ENCODE measurements at regions not wholly inside any gene's neighbourhood (a gene's known extent, or its start where the extent isn't known, plus 50 kb on each side); places are given as distances from the start of the nearest gene placed in this dataset.

DNA sequence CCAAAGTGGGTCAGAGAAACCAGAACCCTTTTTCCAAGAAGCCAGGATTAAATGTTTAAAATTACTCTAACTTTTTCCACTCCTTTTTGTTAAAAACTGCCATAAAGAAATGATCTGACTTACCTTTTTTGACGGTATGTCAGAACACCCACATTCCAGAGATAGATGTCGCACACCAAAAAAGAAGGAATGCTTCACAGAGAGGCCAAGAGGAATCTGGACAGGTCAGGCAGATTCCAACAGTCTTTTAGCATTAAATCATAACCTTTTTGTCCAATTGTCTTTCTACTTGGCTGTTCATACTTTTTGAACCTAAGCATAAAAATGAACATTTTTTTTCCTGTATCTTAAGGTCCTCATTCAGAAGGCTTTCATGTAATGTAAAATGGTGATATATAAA lies 846.9 kb downstream of the NSUN3 start:
- no peak for DNase-seq (ENCODE audit: extremely low spot score)
- TF ChIP-seq, protein P1, sequence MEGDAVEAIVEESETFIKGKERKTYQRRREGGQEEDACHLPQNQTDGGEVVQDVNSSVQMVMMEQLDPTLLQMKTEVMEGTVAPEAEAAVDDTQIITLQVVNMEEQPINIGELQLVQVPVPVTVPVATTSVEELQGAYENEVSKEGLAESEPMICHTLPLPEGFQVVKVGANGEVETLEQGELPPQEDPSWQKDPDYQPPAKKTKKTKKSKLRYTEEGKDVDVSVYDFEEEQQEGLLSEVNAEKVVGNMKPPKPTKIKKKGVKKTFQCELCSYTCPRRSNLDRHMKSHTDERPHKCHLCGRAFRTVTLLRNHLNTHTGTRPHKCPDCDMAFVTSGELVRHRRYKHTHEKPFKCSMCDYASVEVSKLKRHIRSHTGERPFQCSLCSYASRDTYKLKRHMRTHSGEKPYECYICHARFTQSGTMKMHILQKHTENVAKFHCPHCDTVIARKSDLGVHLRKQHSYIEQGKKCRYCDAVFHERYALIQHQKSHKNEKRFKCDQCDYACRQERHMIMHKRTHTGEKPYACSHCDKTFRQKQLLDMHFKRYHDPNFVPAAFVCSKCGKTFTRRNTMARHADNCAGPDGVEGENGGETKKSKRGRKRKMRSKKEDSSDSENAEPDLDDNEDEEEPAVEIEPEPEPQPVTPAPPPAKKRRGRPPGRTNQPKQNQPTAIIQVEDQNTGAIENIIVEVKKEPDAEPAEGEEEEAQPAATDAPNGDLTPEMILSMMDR (IDR thresholded peaks at IDR 0.05; ENCODE audit: control extremely low read depth, extremely low read depth, low read depth, missing control alignments): no peak
- ChIA-PET POLR2A (no interaction called here), CTCF (no interaction called here)

DNA sequence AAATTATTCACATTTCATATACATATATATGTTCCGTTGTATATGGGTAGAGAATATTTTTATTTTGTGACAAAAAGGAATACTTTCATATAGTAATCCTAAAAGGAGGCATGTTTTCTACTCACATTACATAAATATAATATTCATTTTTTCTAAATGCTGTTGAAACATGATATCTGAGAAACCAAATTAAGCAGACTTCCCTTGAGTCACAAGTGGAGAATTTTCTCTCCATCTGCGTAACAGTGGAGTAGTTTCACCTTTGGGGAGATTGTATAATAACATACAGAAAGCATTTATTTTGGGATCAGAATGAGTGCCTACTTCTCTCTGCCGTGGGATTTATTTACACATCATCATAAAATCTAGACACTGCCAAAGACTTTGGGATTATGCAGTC lies 849.8 kb downstream of the NSUN3 start:
- CTCF ChIA-PET: no interaction called here

DNA sequence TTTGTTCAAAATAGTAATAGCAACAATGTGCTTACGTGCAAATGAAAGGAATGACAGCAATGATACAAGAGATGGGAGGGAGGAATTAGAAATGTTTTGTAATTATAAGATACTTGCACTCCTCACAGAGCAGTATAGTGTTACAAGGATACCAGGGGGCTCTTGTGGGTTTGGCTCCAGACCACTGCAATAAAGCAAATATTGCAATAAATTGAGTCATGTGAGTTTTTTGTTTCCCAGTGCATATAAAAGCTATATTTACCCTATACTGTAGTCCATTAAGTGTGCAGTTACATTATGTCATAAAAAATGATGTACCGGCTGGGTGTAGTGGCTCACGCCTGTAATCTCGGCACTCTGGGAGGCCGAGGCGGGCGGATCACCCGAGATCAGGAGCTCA lies 864.3 kb downstream of the NSUN3 start:
- POLR2A ChIA-PET: no interaction called here
- no peak for DNase-seq (ENCODE audit: extremely low spot score)
- CTCF ChIA-PET: no interaction called here
- TF ChIP-seq, protein P1 (IDR thresholded peaks at IDR 0.05; ENCODE audit: control extremely low read depth, extremely low read depth, low read depth, missing control alignments): no peak

More for the DNA sequence above, 849.8 kb downstream of the NSUN3 start:
- DNase-seq (ENCODE audit: extremely low spot score): no peak
- TF ChIP-seq, protein P1 (IDR thresholded peaks at IDR 0.05; ENCODE audit: control extremely low read depth, extremely low read depth, low read depth, missing control alignments): no peak
- POLR2A ChIA-PET: no interaction called here

DNA sequence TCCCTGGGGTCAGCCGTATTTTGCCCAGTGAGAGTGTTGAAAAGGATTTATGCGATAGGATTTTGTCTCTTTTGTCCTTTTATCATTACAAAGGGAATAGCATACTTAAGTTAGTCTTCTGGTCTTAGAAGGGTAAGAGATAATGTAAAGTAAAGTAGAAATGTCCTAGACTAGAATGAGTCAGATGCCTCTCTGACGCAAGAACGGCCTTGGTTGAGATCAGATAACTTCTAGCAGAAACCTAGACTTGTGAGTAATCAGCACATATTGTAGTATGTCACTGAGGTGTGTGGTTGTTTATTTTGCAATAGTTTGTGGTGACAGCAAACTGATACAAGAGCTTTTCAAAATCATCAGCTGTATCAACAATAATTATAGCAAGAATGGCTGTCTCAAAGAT lies 866.1 kb downstream of the NSUN3 start:
- POLR2A ChIA-PET: no interaction called here
- CTCF ChIA-PET: no interaction called here
- no peak for DNase-seq (ENCODE audit: extremely low spot score)
- TF ChIP-seq, protein P1 (IDR thresholded peaks at IDR 0.05; ENCODE audit: control extremely low read depth, extremely low read depth, low read depth, missing control alignments): no peak

DNA sequence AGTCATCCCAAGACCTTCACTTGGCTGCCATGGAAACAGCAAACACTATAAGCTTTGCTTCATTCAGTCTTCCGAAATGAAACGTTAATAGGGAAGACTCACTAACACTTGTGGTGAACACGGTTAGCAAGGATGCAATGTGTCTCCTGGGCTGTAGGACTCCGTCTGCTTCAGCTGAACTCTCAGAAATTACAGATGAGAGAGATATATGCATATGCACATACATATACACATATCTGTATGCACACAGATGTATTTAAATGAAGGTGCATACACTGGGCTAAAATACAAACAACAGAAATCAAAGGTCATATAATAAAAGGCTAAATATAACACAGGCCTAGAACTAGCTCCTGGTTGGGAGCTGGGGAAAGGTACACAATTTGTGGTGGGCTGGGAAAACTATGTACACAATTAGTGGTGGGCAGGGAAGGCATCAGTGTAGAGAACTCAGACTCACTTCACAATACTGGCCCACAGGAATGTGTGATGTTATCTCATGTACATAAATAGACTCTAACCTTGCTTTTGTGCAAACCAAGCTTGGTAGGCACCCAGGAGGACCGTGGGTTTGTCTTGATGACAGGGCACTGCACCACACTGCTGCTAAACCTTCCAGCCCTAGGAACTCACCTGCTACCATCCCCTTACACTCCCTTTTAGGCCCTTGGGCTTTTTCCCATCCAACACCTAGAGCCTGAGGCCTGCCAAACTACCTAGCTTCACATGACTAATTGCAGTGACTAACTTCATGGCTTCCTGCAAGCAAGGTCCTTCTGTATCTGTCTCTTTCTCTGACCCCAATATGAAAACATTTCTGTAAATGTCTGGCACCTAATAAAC lies 873.1 kb downstream of the NSUN3 start:
- POLR2A ChIA-PET: no interaction called here
- TF ChIP-seq, protein P1 (IDR thresholded peaks at IDR 0.05; ENCODE audit: control extremely low read depth, extremely low read depth, low read depth, missing control alignments): no peak
- no peak for DNase-seq (ENCODE audit: extremely low spot score)
- CTCF ChIA-PET: no interaction called here

DNA sequence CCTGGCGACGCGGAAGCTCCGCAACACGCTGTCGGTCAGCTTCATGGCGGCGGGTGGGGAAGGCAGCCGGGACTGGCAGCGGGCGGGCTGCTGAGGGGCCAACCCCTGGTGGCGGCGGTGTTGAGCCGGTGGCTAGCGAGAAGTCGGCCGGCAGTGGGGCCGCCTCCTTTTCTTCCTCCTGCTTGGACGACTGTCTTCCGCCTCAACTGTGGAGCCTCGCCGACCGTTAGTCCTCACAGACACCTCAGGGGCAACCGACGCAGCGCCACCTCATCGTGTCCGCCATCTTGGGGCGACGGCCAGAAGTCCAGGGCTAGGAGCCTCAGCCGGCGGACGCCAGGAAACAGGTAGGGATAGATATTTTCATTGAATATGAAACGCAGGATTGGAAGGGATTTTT lies 875.1 kb downstream of the NSUN3 start:
- CTCF ChIA-PET: no interaction called here
- no peak for DNase-seq (ENCODE audit: extremely low spot score)
- TF ChIP-seq, protein P1 (IDR thresholded peaks at IDR 0.05; ENCODE audit: control extremely low read depth, extremely low read depth, low read depth, missing control alignments): no peak
- POLR2A ChIA-PET: no interaction called here

All from GM10248 (cell line).